UCSD-AML1 (cell line): ENCODE measurements at regions not wholly inside any gene's neighbourhood (a gene's known extent, or its start where the extent isn't known, plus 50 kb on each side); places are given as distances from the start of the nearest gene placed in this dataset.

Experiments
- DNase-seq: peaks from one replicate; lab custom pipeline; 2025; ENCODE audit not compliant: unreplicated experiment; lab: John Stamatoyannopoulos, UW

GRCh38 chr2:190809139-190809764 is 71.4 kb upstream of the GLS start:
- DNase-seq, result no peak

GRCh38 chr2:190809876-190810525 is 70.6 kb upstream of the GLS start:
- no peak for DNase-seq

- DNase-seq, result no peak
These were observed 69.5 kb upstream of the GLS start for GRCh38 chr2:190810981-190811587.

- no peak for DNase-seq
These were observed 68.8 kb upstream of the GLS start for GRCh38 chr2:190811811-190812210.

- DNase-seq, result no peak
These were observed 67.9 kb upstream of the GLS start for GRCh38 chr2:190812506-190813294.

- no peak for DNase-seq
These were observed 65.4 kb upstream of the GLS start for GRCh38 chr2:190815226-190815625.

- no peak for DNase-seq
These were observed 63.5 kb upstream of the GLS start for GRCh38 chr2:190817082-190817481.

- no peak for DNase-seq
These were observed 60.8 kb upstream of the GLS start for GRCh38 chr2:190819840-190820301.

- no peak for DNase-seq
These were observed 60.2 kb upstream of the GLS start for GRCh38 chr2:190820416-190820815.

- no peak for DNase-seq
These were observed 58.6 kb upstream of the GLS start for GRCh38 chr2:190822043-190822442.

GRCh38 chr2:190827720-190828119 is 52.9 kb upstream of the GLS start:
- no peak for DNase-seq

- no peak for DNase-seq
These were observed 51.0 kb upstream of the GLS start for GRCh38 chr2:190829642-190830041.
